ENCODE measurements at regions not wholly inside any gene's neighbourhood (a gene's known extent, or its start where the extent isn't known, plus 50 kb on each side); places are given as distances from the start of the nearest gene placed in this dataset.
"Not testable (repeated sequence)": the region's sequence is repeated elsewhere in the genome, so short reads cannot be mapped to it uniquely, and the experiment has no call there.

- Histone ChIP-seq H3K4me1 (ENCODE audit: control insufficient read depth, insufficient read depth, low read length) (peaks cover 18% of the 10 kb centered on the region), H3K4me3 (ENCODE audit: low read depth, low read length) (peak overlapping the region; percentile 41)
- not testable (repeated sequence) for H3K9me3 ChIP-seq (ENCODE audit: control insufficient read depth, insufficient read depth, low read length); H3K36me3 ChIP-seq (ENCODE audit: control insufficient read depth, insufficient read depth, low read length); H3K27ac ChIP-seq (ENCODE audit: low read depth, low read length); H3K27me3 ChIP-seq (ENCODE audit: control insufficient read depth, insufficient read depth, low read length)
- 1% methylated on average over 55 of the region's 79 CpGs for WGBS (ENCODE audit: insufficient coverage)
- peak in 2 of 6 donors; percentile 66 to 79 for DNase-seq (ENCODE audit: low read depth in 4 of 6, low spot score in 6 of 6)
Observed at GRCh38 chr2:132257301-132258171, 95.8 kb upstream of the ANKRD30BL start.

GRCh38 chr2:132259276-132259675 lies 97.5 kb upstream of the ANKRD30BL start:
- H3K27me3 ChIP-seq (ENCODE audit: control insufficient read depth, insufficient read depth, low read length) = not testable (repeated sequence)

GRCh38 chr2:132265595-132265994 lies 103.8 kb upstream of the ANKRD30BL start:
- not testable (repeated sequence) for H3K4me3 ChIP-seq (ENCODE audit: low read depth, low read length); H3K27ac ChIP-seq (ENCODE audit: low read depth, low read length); H3K36me3 ChIP-seq (ENCODE audit: control insufficient read depth, insufficient read depth, low read length); H3K27me3 ChIP-seq (ENCODE audit: control insufficient read depth, insufficient read depth, low read length); DNase-seq (ENCODE audit: low read depth in 4 of 6, low spot score in 6 of 6); H3K9me3 ChIP-seq (ENCODE audit: control insufficient read depth, insufficient read depth, low read length); H3K4me1 ChIP-seq (ENCODE audit: control insufficient read depth, insufficient read depth, low read length)
- WGBS (ENCODE audit: insufficient coverage) = 93% methylated on average over 11 of the region's 12 CpGs

More at GRCh38 chr2:132259276-132259675, 97.5 kb upstream of the ANKRD30BL start:
- not testable (repeated sequence) for H3K27ac ChIP-seq (ENCODE audit: low read depth, low read length); H3K9me3 ChIP-seq (ENCODE audit: control insufficient read depth, insufficient read depth, low read length); H3K36me3 ChIP-seq (ENCODE audit: control insufficient read depth, insufficient read depth, low read length); DNase-seq (ENCODE audit: low read depth in 4 of 6, low spot score in 6 of 6); H3K4me3 ChIP-seq (ENCODE audit: low read depth, low read length)
- 95% methylated on average over 10 of the region's 13 CpGs for WGBS (ENCODE audit: insufficient coverage)
- peaks cover 18% of the 10 kb centered on the region for H3K4me1 ChIP-seq (ENCODE audit: control insufficient read depth, insufficient read depth, low read length)

- WGBS (ENCODE audit: insufficient coverage) = 67% methylated on average over 1 of the region's 1 CpG
- H3K4me3 ChIP-seq (ENCODE audit: low read depth, low read length) = no peak overlapping the region
Observed at GRCh38 chr2:132267105-132267497, 105.3 kb upstream of the ANKRD30BL start.

GRCh38 chr2:132267498-132268283 lies 105.9 kb upstream of the ANKRD30BL start:
- not testable (repeated sequence) for H3K9me3 ChIP-seq (ENCODE audit: control insufficient read depth, insufficient read depth, low read length); H3K36me3 ChIP-seq (ENCODE audit: control insufficient read depth, insufficient read depth, low read length); H3K4me3 ChIP-seq (ENCODE audit: low read depth, low read length); H3K27me3 ChIP-seq (ENCODE audit: control insufficient read depth, insufficient read depth, low read length); H3K4me1 ChIP-seq (ENCODE audit: control insufficient read depth, insufficient read depth, low read length); H3K27ac ChIP-seq (ENCODE audit: low read depth, low read length)
- WGBS (ENCODE audit: insufficient coverage) = 24% methylated on average over 14 of the region's 31 CpGs
- DNase-seq (ENCODE audit: low read depth in 4 of 6, low spot score in 6 of 6) = peak in 2 of 6 donors; percentile 40 to 51

More at GRCh38 chr2:132267105-132267497, 105.3 kb upstream of the ANKRD30BL start:
- H3K27ac ChIP-seq (ENCODE audit: low read depth, low read length) = no peak overlapping the region
- DNase-seq (ENCODE audit: low read depth in 4 of 6, low spot score in 6 of 6) = no peak
- H3K9me3 ChIP-seq (ENCODE audit: control insufficient read depth, insufficient read depth, low read length) = no peaks in the 10 kb centered on the region
- H3K27me3 ChIP-seq (ENCODE audit: control insufficient read depth, insufficient read depth, low read length) = no peaks in the 10 kb centered on the region
- no peaks in the 10 kb centered on the region for H3K36me3 ChIP-seq (ENCODE audit: control insufficient read depth, insufficient read depth, low read length)
- no peaks in the 10 kb centered on the region for H3K4me1 ChIP-seq (ENCODE audit: control insufficient read depth, insufficient read depth, low read length)

- H3K4me1 ChIP-seq (ENCODE audit: control insufficient read depth, insufficient read depth, low read length); H3K36me3 ChIP-seq (ENCODE audit: control insufficient read depth, insufficient read depth, low read length); H3K27ac ChIP-seq (ENCODE audit: low read depth, low read length); H3K9me3 ChIP-seq (ENCODE audit: control insufficient read depth, insufficient read depth, low read length); H3K27me3 ChIP-seq (ENCODE audit: control insufficient read depth, insufficient read depth, low read length): not testable (repeated sequence)
- 25% methylated on average over 4 of the region's 20 CpGs for WGBS (ENCODE audit: insufficient coverage)
- peak overlapping the region; percentile 16 for H3K4me3 ChIP-seq (ENCODE audit: low read depth, low read length)
- DNase-seq (ENCODE audit: low read depth in 4 of 6, low spot score in 6 of 6) = peak in 2 of 6 donors; percentile 77 to 90
Observed at GRCh38 chr2:132268284-132268976, 106.7 kb upstream of the ANKRD30BL start.

- no peak for DNase-seq (ENCODE audit: low read depth in 4 of 6, low spot score in 6 of 6)
Observed at GRCh38 chr2:132268977-132269523, 107.3 kb upstream of the ANKRD30BL start.

GRCh38 chr2:132270255-132270654 lies 108.5 kb upstream of the ANKRD30BL start:
- no peak for DNase-seq (ENCODE audit: low read depth in 4 of 6, low spot score in 6 of 6)
- no peaks in the 10 kb centered on the region for H3K9me3 ChIP-seq (ENCODE audit: control insufficient read depth, insufficient read depth, low read length)
- H3K4me1 ChIP-seq (ENCODE audit: control insufficient read depth, insufficient read depth, low read length) = no peaks in the 10 kb centered on the region
- WGBS (ENCODE audit: insufficient coverage) = 72% methylated on average over 1 of the region's 1 CpG
- H3K36me3 ChIP-seq (ENCODE audit: control insufficient read depth, insufficient read depth, low read length) = no peaks in the 10 kb centered on the region
- no peak overlapping the region for H3K4me3 ChIP-seq (ENCODE audit: low read depth, low read length)
- no peak overlapping the region for H3K27ac ChIP-seq (ENCODE audit: low read depth, low read length)
- H3K27me3 ChIP-seq (ENCODE audit: control insufficient read depth, insufficient read depth, low read length) = no peaks in the 10 kb centered on the region

More at GRCh38 chr2:132268977-132269523, 107.3 kb upstream of the ANKRD30BL start:
- WGBS (ENCODE audit: insufficient coverage) = 69% methylated on average over 15 of the region's 19 CpGs
- Histone ChIP-seq H3K27ac (ENCODE audit: low read depth, low read length) (no peak overlapping the region), H3K9me3 (ENCODE audit: control insufficient read depth, insufficient read depth, low read length) (no peaks in the 10 kb centered on the region), H3K4me3 (ENCODE audit: low read depth, low read length) (no peak overlapping the region), H3K36me3 (ENCODE audit: control insufficient read depth, insufficient read depth, low read length) (no peaks in the 10 kb centered on the region), H3K27me3 (ENCODE audit: control insufficient read depth, insufficient read depth, low read length) (no peaks in the 10 kb centered on the region), H3K4me1 (ENCODE audit: control insufficient read depth, insufficient read depth, low read length) (no peaks in the 10 kb centered on the region)

- Histone ChIP-seq H3K36me3 (ENCODE audit: control insufficient read depth, insufficient read depth, low read length) (no peaks in the 10 kb centered on the region), H3K27ac (ENCODE audit: low read depth, low read length) (no peak overlapping the region), H3K4me1 (ENCODE audit: control insufficient read depth, insufficient read depth, low read length) (no peaks in the 10 kb centered on the region), H3K9me3 (ENCODE audit: control insufficient read depth, insufficient read depth, low read length) (no peaks in the 10 kb centered on the region), H3K27me3 (ENCODE audit: control insufficient read depth, insufficient read depth, low read length) (no peaks in the 10 kb centered on the region), H3K4me3 (ENCODE audit: low read depth, low read length) (no peak overlapping the region)
- no peak for DNase-seq (ENCODE audit: low read depth in 4 of 6, low spot score in 6 of 6)
Observed at GRCh38 chr2:132270981-132271546, 109.3 kb upstream of the ANKRD30BL start.
